Skin of body (tissue), 1 donor: ENCODE measurements at regions not wholly inside any gene's neighbourhood (a gene's known extent, or its start where the extent isn't known, plus 50 kb on each side); places are given as distances from the start of the nearest gene placed in this dataset.

Source experiments
- DNase-seq: peaks from one replicate; lab custom pipeline; 2025; lab: John Stamatoyannopoulos, UW

DNA sequence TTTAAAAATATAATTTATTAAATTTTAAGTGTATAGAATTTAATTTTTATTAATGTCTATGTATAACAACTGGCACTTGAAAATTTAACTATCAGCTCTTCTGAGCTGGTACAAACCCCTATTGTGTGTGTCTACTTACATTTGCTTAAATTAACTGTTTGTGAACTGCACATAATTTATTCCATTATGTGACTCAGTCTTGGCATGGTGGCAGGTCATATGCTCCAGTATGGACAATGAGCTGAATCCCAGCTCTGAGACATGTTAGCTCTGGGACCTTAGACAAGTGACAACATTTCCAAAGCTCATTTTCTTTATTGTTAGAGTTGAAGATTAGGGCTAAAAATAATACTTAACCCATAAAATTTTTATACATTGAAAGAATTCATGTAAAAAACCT lies 526.1 kb upstream of the MARCKS start:
- DNase-seq: no peak

DNA sequence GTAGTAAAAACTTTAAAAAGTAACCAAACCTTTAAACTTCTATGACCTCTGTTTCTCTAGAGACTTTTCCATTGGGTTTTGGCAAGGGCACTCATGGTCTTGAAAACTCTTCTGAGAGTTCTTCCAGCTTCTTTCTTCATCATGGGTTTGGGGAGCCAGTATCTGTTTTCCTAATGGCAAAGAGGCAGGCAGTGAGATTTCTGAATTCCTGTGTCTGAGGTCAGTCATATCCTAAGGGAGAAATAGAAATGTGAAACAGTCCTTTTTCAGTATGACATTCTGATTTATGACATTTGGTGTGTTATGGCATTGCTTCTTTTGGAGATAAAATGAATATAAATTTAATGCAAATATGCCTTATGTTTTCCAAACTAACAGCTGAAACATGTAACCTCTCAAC lies 518.5 kb upstream of the MARCKS start:
- DNase-seq: peak; percentile 39

DNA sequence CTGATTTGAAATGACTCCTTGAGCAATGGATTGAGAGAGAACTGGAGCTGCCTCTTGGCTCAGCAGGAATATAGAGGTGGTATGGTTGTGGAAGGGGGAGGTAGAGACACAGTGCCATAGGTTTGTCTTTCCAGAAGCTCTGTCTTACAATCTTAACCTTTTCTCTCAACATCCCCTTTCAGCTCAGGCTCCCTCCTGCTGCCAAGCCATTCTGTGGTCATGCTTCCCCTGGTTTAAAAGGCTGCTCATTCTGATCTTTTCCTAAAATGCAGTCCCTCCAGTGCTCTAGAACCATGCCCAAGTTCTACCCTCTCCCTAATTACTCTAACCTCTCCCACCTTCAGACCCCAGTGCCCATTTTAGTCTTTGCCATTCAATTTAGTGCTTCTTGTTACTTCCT lies 517.9 kb upstream of the MARCKS start:
- no peak for DNase-seq

DNA sequence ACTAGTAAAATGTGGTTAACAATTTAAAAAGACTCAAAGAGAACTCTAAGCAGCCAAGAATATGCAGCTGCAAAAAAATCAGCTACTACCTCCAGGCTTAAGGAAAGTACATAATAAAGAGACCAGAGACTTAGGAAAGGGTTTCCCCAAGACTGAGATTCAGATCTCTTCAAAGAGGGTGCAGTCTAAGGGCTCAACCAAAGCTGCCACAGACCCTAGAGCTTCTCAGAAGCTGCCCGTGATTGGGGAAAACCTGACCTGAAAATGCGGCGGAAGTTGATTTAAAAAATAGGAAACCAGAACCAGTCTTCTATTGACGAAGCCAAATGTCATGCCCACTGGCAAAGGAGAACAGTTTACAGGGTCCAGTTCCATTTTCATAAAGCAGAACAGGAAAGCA lies 516.8 kb upstream of the MARCKS start:
- no peak for DNase-seq

DNA sequence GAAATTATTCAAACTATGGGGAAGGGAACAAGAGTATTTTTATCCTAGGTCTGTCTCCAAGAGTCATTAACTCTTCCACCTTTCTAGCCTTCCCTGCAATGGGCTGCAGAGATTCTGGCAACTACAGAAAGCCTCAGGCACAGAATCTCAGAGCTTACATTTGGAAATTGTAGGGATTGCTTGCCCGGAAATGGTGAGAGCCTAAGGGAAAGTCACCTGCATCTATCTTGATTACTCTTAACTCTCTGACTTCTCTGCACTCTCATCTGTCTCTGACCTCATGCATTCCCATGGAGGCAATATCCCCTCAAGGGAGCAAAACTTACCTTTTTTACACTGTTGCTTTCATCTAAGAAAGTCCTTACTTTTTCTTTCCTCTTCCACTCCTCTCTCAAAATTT lies 513.2 kb upstream of the MARCKS start:
- DNase-seq: no peak

DNA sequence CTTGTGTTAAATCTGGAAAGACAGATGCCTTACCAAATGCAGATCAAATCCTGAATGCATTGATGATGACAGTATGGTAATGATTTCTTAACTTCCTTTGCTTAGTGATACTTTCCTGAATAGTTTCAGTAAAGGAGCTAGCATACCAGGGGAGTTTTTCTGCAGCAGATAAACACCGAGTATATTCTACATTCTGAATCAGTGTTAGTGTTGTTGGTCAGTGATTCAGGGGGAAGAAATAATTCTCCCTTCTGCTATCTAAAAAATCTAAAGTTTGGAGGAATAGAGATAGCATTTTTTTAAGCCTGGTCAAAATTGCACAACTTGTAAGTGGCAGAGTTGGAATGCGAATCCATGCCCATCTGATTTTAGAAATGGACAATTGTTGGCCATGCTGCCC lies 512.2 kb upstream of the MARCKS start:
- no peak for DNase-seq

DNA sequence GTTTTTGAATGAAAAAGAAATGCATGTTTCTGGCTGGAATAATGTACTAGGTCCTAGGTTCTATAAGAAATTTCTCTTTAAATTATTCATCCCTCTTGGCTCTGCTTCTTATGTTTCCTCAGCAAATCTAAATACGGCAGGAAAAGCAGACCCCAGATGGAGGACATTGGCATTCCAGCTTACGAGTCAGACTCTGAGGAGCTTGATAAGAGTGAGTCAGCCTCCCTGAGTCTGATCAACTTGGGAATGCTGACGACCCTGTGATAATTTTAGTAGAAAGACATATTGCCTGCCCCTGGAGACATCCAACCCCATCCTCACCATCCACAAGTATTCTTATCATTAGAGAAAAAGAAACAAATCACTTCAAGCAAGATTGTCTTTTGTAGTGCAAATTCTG lies 509.7 kb upstream of the MARCKS start:
- no peak for DNase-seq

DNA sequence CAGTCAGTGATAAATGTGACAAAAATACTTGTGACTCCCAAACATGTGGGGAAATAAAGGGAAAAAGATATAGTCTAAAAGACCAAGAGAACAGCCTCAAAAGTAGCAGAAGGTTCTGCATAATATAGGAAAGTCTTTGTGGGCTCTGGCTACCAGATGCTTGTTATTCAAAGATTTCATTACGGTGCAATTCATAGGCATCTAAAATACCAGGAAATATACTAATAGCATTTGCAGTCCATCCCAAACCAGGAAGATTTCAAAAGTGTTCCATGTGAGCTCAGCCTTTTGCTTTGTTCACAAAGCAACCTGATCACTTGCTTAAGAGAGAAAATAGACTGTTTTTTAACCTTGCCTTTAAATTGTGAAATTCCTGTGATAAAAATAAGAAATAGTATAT lies 506.7 kb upstream of the MARCKS start:
- DNase-seq: peak; percentile 66

DNA sequence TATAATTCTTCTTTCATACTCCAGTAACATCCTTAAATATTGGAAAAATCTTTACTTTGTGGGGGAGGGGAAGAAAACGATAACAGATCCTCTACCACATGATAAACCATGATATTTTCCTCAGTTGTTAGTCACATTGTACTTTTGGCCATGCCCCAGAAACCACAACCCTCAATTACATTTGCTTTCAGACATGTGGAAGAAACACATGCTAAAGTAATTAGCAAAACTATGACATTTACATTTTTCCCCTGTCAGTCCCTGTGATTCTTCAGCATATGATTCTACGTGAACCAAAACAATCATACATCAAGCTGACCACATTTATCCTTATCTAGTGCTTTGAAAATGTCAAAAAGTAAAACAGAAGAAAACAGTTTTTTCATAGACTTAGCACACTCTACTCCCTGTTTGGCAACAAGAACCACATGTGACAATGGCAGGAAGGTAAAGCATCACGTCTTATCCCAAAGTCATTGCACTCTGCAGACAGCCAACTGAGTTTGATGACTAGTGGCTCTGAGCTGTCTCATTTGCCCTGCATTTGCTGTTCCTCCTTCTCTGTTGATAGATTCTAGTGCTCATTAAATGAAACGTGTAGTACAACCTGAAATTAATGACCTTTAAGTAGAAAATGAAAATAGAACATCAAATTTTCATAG lies 505.8 kb upstream of the MARCKS start:
- peak; percentile 91 for DNase-seq

DNA sequence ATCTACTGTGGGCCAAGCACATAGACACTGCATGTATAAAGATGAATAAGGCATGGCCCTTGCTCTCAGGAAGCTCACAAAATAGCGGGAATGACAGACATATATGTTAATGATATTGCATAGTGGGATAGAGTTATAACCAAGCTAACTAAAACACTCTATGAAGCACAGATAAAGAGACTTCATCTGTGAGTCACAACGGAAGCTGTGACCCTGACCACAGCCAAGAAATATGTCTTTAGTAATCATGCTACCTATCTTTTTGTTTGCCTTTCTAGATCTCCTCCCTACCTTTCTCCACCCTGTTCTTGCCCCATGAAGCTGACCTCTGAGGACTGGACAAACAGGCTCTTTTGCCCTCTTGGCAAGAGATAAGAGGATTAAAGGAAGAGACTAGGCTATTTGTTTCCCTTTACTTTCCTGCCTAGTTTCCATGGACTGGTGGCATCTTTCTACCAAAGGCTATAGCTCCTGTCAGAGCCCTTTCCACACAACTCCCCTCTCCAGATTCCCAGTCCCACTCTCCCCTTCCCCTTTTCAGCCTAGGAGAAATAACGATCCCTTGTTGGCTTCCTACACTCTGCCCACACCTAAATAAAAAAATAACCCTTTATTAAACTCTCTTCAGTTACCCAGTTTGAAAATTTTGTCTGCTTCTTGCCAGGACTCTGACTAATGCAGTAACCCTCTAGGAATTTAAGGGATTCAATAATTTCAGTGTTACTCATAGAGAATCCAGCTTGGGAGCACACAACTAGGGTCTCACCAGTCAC lies 504.9 kb upstream of the MARCKS start:
- no peak for DNase-seq

DNA sequence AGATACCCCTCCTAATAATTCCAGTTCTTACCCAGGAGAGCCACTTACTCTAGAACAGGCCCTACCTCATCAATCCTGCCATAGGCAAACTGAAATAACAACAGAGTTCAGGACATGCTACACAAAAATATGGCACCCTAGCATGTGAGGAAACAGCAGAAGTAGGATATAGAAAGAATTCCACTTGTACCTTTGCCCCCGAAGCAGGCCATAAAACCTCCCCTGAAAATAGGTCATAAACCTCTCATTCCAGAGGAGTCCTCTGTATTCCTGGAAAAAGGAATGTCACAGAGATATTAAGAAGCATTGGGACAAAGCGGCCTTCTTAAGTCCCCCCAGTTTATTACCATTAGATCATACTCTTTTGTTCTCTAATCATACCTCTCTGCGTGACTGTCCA lies 504.3 kb upstream of the MARCKS start:
- no peak for DNase-seq

DNA sequence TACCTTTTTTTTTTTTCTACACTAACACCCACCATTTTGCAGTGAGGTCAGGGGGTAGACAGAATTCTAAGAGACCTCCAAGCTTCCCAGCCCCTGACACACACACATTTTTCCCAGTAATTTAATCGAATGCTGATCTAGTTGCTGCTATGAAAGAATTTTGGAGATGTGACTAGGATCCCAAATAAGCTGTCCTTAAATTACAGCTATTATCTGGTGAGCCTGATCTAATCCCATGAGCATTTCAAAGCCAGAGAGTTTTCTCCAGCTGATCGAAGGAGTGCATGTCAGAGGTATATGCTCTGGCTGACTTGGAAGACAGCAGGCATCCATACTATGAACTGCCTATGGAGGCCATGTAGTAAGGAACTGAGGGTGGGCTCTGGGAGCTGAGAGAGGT lies 503.8 kb upstream of the MARCKS start:
- no peak for DNase-seq

DNA sequence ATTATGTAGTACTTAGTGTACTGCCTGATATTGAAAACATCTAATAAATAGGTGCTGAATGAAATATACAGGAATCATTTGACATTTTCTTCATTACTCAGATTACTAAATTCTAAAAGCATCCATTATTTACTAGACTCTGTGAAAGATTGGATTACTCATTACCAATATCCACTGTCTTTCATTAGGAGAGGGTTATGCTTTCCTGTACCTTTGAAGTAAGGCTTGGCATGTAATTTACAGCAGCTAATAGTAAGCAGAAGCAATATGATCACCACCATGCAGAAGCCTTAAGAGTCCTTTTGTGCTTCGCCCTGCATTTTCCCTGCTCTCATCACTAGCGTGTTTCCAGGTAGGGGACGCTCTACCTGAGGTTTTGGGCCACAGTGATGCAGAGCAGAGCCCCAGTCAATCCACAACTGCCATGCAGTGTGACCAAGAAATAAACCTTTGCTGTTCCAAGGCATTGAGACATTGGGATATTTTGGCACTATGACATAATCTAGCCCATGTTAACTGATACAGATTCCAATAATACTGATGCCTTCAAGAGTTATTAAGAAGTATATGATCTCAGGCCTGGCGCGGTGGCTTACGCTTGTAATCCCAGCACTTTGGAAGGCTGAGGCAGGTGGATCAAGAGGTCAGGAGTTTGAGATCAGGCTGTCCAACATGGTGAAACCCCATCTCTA lies 502.8 kb upstream of the MARCKS start:
- DNase-seq: no peak

DNA sequence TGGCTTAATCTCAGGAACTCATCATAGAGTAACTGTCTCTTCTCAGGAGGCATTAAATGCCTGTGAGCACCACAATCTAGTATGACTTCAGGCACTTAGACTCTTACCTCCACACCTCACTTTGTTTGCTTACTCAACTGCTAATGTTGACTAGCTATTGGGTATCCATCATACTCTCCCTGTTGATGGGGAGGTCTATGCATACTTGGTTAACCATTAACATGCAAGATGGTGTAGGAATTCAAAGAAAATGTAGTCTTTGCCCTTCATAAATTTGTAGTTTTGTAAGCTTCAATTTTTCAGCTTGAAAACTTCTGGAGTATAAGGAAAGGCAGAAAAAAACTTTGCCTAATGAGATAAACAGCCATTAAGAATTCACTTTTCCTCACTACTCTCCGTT lies 501.0 kb upstream of the MARCKS start:
- no peak for DNase-seq

DNA sequence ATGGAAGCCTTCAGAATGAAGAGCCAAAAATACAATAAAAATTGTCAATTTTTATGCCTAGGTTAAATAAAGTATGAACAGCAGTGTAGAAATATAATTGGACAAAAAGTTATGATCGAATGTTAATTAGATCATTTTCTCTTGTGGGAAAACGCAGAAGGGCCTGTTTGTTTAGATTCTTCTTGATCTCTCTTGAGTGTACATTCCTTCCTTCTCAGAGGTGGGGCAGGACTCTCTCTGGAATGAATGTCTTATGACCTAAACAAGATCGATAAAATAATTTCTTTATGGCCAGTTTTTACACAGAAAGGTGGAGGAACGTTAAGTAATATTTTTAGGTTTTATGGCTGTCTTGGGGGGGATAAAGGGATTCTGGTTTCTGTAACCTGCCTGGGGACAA lies 500.1 kb upstream of the MARCKS start:
- no peak for DNase-seq

DNA sequence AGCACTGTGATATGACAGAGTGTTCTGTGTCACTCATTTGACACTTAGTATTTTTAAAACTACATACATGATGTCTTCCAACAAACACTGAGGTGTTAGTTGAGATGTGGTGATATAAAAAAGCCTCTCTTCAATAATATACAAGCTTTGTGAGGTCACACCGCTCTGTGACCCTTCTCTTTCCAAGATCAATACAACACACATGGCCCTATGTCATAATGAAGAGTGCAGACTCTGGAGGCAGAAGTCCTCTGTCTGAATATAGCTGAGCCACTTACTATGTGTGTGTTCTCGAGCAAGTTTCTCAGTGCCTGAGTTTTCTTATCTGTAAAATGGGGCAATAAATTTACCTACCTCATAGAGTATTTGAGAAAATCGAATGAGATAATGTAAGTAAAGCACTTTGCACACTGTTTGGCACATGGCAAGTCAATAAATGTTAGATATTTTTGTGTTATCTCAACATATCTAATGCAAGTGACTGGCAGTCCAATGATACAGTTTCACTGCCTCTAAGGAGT lies 499.0 kb upstream of the MARCKS start:
- no peak for DNase-seq

DNA sequence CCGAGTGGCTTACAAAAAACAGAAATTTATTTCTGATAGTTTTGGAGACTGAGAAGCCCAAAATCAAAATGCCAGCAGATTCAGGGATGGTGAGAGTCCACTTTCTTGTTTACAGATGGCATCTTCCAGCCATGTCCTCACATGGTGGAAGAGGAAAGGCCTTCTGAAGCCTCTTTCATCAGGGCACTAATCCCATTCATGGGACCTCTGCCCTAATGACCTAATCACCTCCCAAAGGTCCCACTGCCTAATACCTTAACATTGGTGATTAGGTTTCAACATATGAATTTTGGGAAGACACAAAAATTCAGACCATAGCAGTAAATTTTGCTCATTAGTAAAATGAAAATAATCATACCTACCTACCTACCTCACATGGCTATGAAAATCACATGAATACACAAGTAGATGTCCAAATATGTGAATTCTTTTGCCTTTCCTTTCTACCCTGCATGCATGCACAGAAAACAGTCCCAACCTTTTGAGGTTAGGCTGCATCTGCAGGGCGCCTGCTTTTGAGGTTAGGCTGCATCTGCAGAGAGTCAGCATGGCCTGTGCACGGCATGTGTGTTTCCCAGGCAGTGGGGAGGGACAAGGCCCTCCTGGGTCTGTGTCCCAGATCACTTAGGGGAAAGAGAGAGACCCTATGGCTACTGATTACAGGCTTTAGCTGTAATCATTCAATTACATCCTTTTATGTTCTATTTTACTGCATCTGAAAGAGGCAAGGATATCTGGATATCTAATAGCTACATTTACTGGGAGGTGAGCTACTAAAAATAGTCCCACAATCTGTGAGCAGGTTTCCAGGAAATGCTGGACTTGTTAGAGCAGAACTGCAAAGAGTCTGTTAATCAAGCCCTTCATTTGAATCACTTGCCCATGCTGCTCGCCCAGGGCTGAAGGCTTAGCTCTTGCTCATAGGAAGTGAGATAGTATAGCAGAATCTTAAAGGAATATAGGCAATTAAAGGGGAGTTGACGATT lies 497.7 kb upstream of the MARCKS start:
- no peak for DNase-seq

DNA sequence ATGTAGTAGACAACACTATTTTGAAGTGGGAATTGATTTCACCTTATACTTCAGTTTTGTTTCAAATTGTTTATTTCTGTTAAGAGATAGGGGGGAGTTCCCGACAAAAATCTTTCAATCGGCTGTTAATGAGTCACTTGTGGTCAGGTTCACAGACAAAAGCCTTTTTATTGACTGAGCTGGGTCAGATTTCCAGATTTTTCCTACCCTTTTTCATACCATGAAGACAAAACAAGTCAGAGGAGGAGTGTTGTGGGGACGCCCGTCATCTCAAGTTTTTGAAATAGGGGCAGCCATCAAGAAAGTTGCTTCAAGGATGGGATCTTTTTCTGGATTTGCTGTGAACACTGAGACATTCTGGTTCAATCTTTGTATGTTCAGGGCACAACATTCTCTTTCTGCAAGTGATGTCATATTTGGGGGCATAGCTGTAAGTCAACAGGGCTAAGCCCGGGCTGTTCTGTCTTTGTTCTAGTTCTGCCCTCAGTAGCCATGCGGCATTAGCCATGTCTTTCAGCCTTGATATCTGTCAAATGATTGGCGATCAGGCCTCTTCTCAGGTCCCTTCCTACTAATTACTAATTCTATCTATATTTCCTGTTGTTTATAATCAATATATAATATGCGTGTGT lies 496.0 kb upstream of the MARCKS start:
- no peak for DNase-seq

DNA sequence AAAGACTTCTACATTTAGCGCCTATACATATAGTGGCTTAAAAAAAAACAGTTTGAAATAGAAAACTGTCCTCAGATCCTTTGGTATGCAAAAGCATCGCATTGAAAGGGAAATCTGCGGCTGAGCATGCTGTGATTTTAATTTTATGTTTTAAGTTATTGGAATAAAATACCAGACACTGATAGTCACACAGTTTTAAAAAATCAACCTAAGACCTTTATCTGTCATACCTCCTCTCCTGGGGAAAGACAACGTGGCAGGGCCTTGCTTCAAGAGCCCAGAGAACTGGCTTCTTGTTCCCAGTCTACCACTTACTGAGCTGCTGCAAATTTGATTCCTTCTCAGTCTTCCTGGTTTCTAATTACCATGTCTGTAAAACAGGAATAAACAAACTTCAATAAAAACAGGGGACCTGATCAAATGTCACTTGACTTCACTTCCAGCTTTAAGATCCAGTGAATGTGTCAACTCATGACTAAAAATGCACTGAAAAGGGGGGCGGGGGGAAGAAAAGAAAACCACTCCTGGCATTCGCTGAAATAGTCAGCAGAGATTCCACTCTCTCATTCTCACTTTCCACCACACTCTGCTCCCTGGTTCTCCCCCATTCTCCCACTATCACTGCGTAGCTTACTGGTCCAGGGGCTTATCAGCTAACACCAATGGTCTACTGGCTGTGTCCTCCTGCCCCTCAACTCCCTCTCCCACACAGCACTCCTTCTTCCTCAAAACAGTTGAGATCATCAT lies 494.7 kb upstream of the MARCKS start:
- DNase-seq: no peak
